PC-9 (cell line): ENCODE measurements at regions not wholly inside any gene's neighbourhood (a gene's known extent, or its start where the extent isn't known, plus 50 kb on each side); places are given as distances from the start of the nearest gene placed in this dataset.

ENCODE experiments used
- BruUV-seq: library from RNA; stranded (reverse); fragments of 400-500 nt; replicated peaks from 2 replicates; lab custom pipeline; 2021; lab: Mats Ljungman, UMichigan
- CTCF ChIA-PET: fragments of 300-600 bp; sonication (Branson Sonifier 250); formaldehyde crosslinking; loops from one replicate; lab custom pipeline; 2022; ENCODE audit warnings: antibody characterized with exemption; lab: Charles Lee
- POLR2A ChIA-PET: fragments of 300-600 bp; sonication (Branson Sonifier 250); formaldehyde crosslinking; loops from one replicate; lab custom pipeline; 2022; ENCODE audit warnings: antibody characterized with exemption; ENCODE audit not compliant: unreplicated experiment; lab: Charles Lee
- DNase-seq, 2 experiments: peaks; one replicate each; pipeline versions ENCODE4 v3.0.0 to v3.0.0-alpha.2; 2015 to 2022; ENCODE audit warnings: mixed read lengths in 1 of 2
- H2AFZ ChIP-seq: fragments of 200-600 bp; sonication (generic); 2 replicates; pipeline ENCODE4 v1.8.1; 2017; ENCODE audit warnings: antibody characterized with exemption
- H3F3A ChIP-seq: fragments of 200-600 bp; sonication (generic); 2 replicates; pipeline ENCODE4 v1.8.1; 2017; ENCODE audit warnings: antibody characterized with exemption, mild to moderate bottlenecking, low read depth; ENCODE audit not compliant: insufficient read depth
- H3K27ac ChIP-seq: fragments of 200-600 bp; sonication (generic); 2 replicates; pipeline ENCODE4 v1.6.1; 2016; ENCODE audit warnings: mixed run types
- H3K27me3 ChIP-seq: fragments of 200-600 bp; sonication (generic); 2 replicates; pipeline ENCODE4 v1.6.1; 2016; ENCODE audit warnings: low read depth, mixed run types; ENCODE audit not compliant: insufficient read depth
- H3K36me3 ChIP-seq: fragments of 200-600 bp; sonication (generic); 2 replicates; pipeline ENCODE4 v1.6.1; 2016; ENCODE audit warnings: low read depth, mixed run types
- H3K4me1 ChIP-seq: fragments of 200-600 bp; sonication (generic); replicated peaks from 2 replicates; pipeline ENCODE4 v1.6.1; 2016; ENCODE audit warnings: mixed run types; ENCODE audit not compliant: insufficient read depth
- H3K4me2 ChIP-seq: fragments of 200-600 bp; sonication (generic); 2 replicates; pipeline ENCODE4 v1.6.1; 2017; ENCODE audit warnings: mixed run types
- H3K4me3 ChIP-seq: fragments of 200-600 bp; sonication (generic); 2 replicates; pipeline ENCODE4 v1.6.1; 2016; ENCODE audit warnings: mixed run types
- H3K79me2 ChIP-seq: fragments of 200-600 bp; sonication (generic); 2 replicates; pipeline ENCODE4 v1.6.1; 2017; ENCODE audit warnings: low read depth, mixed run types
- H3K9me2 ChIP-seq: fragments of 200-600 bp; sonication (generic); 2 replicates; pipeline ENCODE4 v1.8.1; 2017; ENCODE audit warnings: mild to moderate bottlenecking; ENCODE audit not compliant: insufficient read depth
- H3K9me3 ChIP-seq: fragments of 200-600 bp; sonication (generic); 2 replicates; pipeline ENCODE4 v1.8.1; 2016; ENCODE audit warnings: low read depth; ENCODE audit not compliant: insufficient read depth
- H4K20me1 ChIP-seq: fragments of 200-600 bp; sonication (generic); 2 replicates; pipeline ENCODE4 v1.8.1; 2017; ENCODE audit not compliant: insufficient read depth
- EZH2 ChIP-seq: fragments of 200-600 bp; sonication (generic); IDR thresholded peaks from 2 replicates; pipeline ENCODE4 v1.8.0; 2017; ENCODE audit warnings: antibody characterized with exemption, low read depth
- intact Hi-C: fragments of 100-400 bp; cut with micrococcal nuclease; formaldehyde crosslinking; loops from one replicate; pipeline ENCODE4 v1.10.0; 2022; ENCODE audit not compliant: unreplicated experiment
- TF ChIP-seq, protein P1 (sequence below): fragments of 200-600 bp; sonication (generic); conservative IDR thresholded peaks from 2 replicates; pipeline ENCODE4 v1.6.1; 2017; ENCODE audit warnings: mixed run types, antibody characterized with exemption, mild to moderate bottlenecking, moderate library complexity

GRCh38 chr16:86787538-86787937, 209.2 kb downstream of the FOXL1 start:
- H4K20me1 ChIP-seq = no peaks in the 10 kb centered on the region
- no TSS peak for BruUV-seq
- no peaks in the 10 kb centered on the region for H3K79me2 ChIP-seq
- no peak overlapping the region for H3K4me3 ChIP-seq
- POLR2A ChIA-PET = interaction anchor here (0.7 kb wide), 1 partner anchor 1969 kb away, joined by 3 read pairs; no protein-coding TSS in a partner anchor
- no peaks in the 10 kb centered on the region for H3K36me3 ChIP-seq
- no peak overlapping the region for H3K4me2 ChIP-seq
- intact Hi-C loops = no loop called here
- TF ChIP-seq, protein P1, sequence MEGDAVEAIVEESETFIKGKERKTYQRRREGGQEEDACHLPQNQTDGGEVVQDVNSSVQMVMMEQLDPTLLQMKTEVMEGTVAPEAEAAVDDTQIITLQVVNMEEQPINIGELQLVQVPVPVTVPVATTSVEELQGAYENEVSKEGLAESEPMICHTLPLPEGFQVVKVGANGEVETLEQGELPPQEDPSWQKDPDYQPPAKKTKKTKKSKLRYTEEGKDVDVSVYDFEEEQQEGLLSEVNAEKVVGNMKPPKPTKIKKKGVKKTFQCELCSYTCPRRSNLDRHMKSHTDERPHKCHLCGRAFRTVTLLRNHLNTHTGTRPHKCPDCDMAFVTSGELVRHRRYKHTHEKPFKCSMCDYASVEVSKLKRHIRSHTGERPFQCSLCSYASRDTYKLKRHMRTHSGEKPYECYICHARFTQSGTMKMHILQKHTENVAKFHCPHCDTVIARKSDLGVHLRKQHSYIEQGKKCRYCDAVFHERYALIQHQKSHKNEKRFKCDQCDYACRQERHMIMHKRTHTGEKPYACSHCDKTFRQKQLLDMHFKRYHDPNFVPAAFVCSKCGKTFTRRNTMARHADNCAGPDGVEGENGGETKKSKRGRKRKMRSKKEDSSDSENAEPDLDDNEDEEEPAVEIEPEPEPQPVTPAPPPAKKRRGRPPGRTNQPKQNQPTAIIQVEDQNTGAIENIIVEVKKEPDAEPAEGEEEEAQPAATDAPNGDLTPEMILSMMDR = no peak
- TF ChIP-seq EZH2 = no peak
- H3K27me3 ChIP-seq = peaks cover 88% of the 10 kb centered on the region
- H2AFZ ChIP-seq = no peak overlapping the region
- no peak for DNase-seq
- no peak overlapping the region for H3K27ac ChIP-seq
- no peaks in the 10 kb centered on the region for H3K9me3 ChIP-seq
- H3K4me1 ChIP-seq = no peaks in the 10 kb centered on the region
- no peaks in the 10 kb centered on the region for H3K9me2 ChIP-seq
- CTCF ChIA-PET = no interaction called here
- no peaks in the 10 kb centered on the region for H3F3A ChIP-seq

DNA sequence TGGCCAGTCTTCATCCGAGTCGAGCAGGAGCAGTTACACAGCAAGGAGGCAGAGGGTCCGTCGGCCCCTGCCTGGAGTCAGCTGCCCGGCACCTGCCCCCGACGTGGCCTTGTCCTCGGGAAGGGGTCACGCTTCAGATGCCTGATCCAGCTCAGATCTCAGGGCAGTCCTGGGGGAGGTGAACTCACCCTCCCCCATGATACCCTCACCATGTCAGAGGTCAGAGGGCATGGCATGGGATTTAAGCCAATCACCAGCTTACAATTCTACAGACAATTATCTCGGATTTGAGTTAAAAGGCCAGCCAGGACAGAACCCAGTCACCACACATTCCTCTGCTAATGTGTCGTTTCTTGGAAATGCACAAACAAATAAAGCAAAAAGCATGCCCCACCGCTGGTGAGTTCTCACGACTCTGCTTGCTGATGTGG, 211.3 kb downstream of the FOXL1 start:
- no peak overlapping the region for H3K27ac ChIP-seq
- BruUV-seq = no TSS peak
- no peaks in the 10 kb centered on the region for H3K9me3 ChIP-seq
- H3K27me3 ChIP-seq = peaks cover 92% of the 10 kb centered on the region
- ChIA-PET POLR2A (no interaction called here), CTCF (no interaction called here)
- no peaks in the 10 kb centered on the region for H3F3A ChIP-seq
- intact Hi-C loops = no loop called here
- H4K20me1 ChIP-seq = no peaks in the 10 kb centered on the region
- DNase-seq = no peak
- TF ChIP-seq, protein P1 = no peak
- TF ChIP-seq EZH2 = no peak
- H3K9me2 ChIP-seq = no peaks in the 10 kb centered on the region
- H3K79me2 ChIP-seq = no peaks in the 10 kb centered on the region
- H3K36me3 ChIP-seq = no peaks in the 10 kb centered on the region
- no peaks in the 10 kb centered on the region for H3K4me1 ChIP-seq
- H3K4me3 ChIP-seq = no peak overlapping the region
- no peak overlapping the region for H3K4me2 ChIP-seq
- H2AFZ ChIP-seq = no peak overlapping the region

GRCh38 chr16:86791287-86792035, 213.1 kb downstream of the FOXL1 start:
- DNase-seq = no peak
- intact Hi-C loops = no loop called here
- ChIA-PET POLR2A (no interaction called here), CTCF (no interaction called here)
- H3K4me1 ChIP-seq = no peaks in the 10 kb centered on the region
- no peaks in the 10 kb centered on the region for H3F3A ChIP-seq
- H3K36me3 ChIP-seq = no peaks in the 10 kb centered on the region
- TF ChIP-seq, protein P1 = no peak
- no peak for TF ChIP-seq EZH2
- no peaks in the 10 kb centered on the region for H4K20me1 ChIP-seq
- no peaks in the 10 kb centered on the region for H3K79me2 ChIP-seq
- H3K4me2 ChIP-seq = no peak overlapping the region
- BruUV-seq = no TSS peak
- H3K27ac ChIP-seq = no peak overlapping the region
- H2AFZ ChIP-seq = no peak overlapping the region
- H3K9me3 ChIP-seq = no peaks in the 10 kb centered on the region; the same call in 1 of the 2 replicates
- H3K4me3 ChIP-seq = no peak overlapping the region
- H3K9me2 ChIP-seq = no peaks in the 10 kb centered on the region
- peaks cover 95% of the 10 kb centered on the region for H3K27me3 ChIP-seq
